CD14-positive monocyte (primary cell): ENCODE measurements at regions not wholly inside any gene's neighbourhood (a gene's known extent, or its start where the extent isn't known, plus 50 kb on each side); places are given as distances from the start of the nearest gene placed in this dataset.

Source experiments
- DNase-seq, 3 donors: peaks; one replicate each; pipeline ENCODE4 v3.0.0-alpha.2; 2011 to 2022
- H2AFZ ChIP-seq: 2 replicates; pipeline ENCODE4 v1.6.0; 2012; ENCODE audit warnings: mild to moderate bottlenecking, low read depth, low read length, inconsistent platforms; ENCODE audit not compliant: insufficient read depth, poor library complexity, severe bottlenecking
- H3K27ac ChIP-seq, 2 donors: 1 replicate in 1 of 2; 2 replicates in 1 of 2; pipeline ENCODE4 v1.5.1; 2012 to 2013; ENCODE audit warnings: low read length in 2 of 2, control low read depth in 1 of 2, inconsistent platforms in 1 of 2, low read depth in 1 of 2, mild to moderate bottlenecking in 1 of 2
- H3K27me3 ChIP-seq, 2 donors: one replicate each; pipeline versions ENCODE4 v1.6.0 to v1.6.1; 2011 to 2013; ENCODE audit warnings: low read length in 2 of 2; ENCODE audit not compliant: control insufficient read depth in 2 of 2, insufficient read depth in 2 of 2
- H3K36me3 ChIP-seq, 2 donors: replicated peaks in 1 of 2; 1 replicate in 1 of 2; 2 replicates in 1 of 2; pipeline versions ENCODE4 v1.5.1 to v1.6.1; 2012 to 2013; ENCODE audit warnings: low read length in 2 of 2, control low read depth in 1 of 2, inconsistent platforms in 1 of 2, mild to moderate bottlenecking in 1 of 2; ENCODE audit not compliant: insufficient read depth in 2 of 2, control insufficient read depth in 1 of 2
- H3K4me1 ChIP-seq, 2 donors: 1 replicate in 1 of 2; 2 replicates in 1 of 2; pipeline versions ENCODE4 v1.5.1 to v1.6.1; 2012 to 2013; ENCODE audit warnings: low read length in 2 of 2, control low read depth in 1 of 2, inconsistent platforms in 1 of 2, mild to moderate bottlenecking in 1 of 2, moderate library complexity in 1 of 2; ENCODE audit not compliant: insufficient read depth in 2 of 2, control insufficient read depth in 1 of 2
- H3K4me2 ChIP-seq: replicated peaks from 2 replicates; pipeline ENCODE3; 2012; ENCODE audit warnings: low read length, moderate library complexity, mild to moderate bottlenecking; ENCODE audit not compliant: poor library complexity, severe bottlenecking; ENCODE audit errors: extremely low read depth
- H3K4me3 ChIP-seq, 3 experiments: fragments of 200-600 bp in 1 of 3; sonication (generic) in 1 of 3; replicated peaks in 1 of 3; 1 replicate in 2 of 3; 2 replicates in 1 of 3; pipeline ENCODE4 v1.5.1; 2011 to 2013; ENCODE audit warnings: low read length in 3 of 3, mild to moderate bottlenecking in 3 of 3, control low read depth in 2 of 3, low read depth in 2 of 3, inconsistent platforms in 1 of 3, moderate library complexity in 1 of 3
- H3K79me2 ChIP-seq: 2 replicates; pipeline ENCODE4 v1.6.0; 2012; ENCODE audit warnings: mild to moderate bottlenecking, control low read depth, inconsistent platforms, low read length, moderate library complexity; ENCODE audit not compliant: insufficient read depth
- H3K9ac ChIP-seq: 2 replicates; pipeline ENCODE4 v1.6.0; 2017; ENCODE audit warnings: low read length, mild to moderate bottlenecking; ENCODE audit not compliant: insufficient read depth, poor library complexity, severe bottlenecking
- H3K9me3 ChIP-seq, 2 donors: replicated peaks in 1 of 2; 1 replicate in 1 of 2; 2 replicates in 1 of 2; pipeline versions ENCODE4 v1.5.1 to v1.6.1; 2012 to 2013; ENCODE audit warnings: low read length in 2 of 2, control low read depth in 1 of 2; ENCODE audit not compliant: control insufficient read depth in 1 of 2, insufficient read depth in 1 of 2
- H4K20me1 ChIP-seq: 2 replicates; pipeline ENCODE4 v1.6.0; 2012; ENCODE audit warnings: mild to moderate bottlenecking, low read length, control low read depth, moderate library complexity; ENCODE audit not compliant: insufficient read depth
- H3K27ac Mint-ChIP-seq, 7 donors: one replicate each; pipeline ENCODE4 v1.8.0; 2020; ENCODE audit warnings: mild to moderate bottlenecking in 7 of 7, mixed read lengths in 7 of 7, moderate library complexity in 6 of 7, inconsistent platforms in 2 of 7
- H3K27me3 Mint-ChIP-seq, 3 donors: one replicate each; pipeline ENCODE4 v1.8.0; 2021 to 2022; ENCODE audit warnings: low read depth in 3 of 3, mild to moderate bottlenecking in 3 of 3, mixed read lengths in 3 of 3, moderate library complexity in 3 of 3, inconsistent platforms in 1 of 3
- H3K36me3 Mint-ChIP-seq, 2 donors: one replicate each; pipeline ENCODE4 v1.8.0; 2020; ENCODE audit warnings: mixed read lengths in 2 of 2, inconsistent platforms in 1 of 2, mild to moderate bottlenecking in 1 of 2
- H3K4me1 Mint-ChIP-seq: one replicate; pipeline ENCODE4 v1.8.0; 2020; ENCODE audit warnings: mild to moderate bottlenecking, mixed read lengths
- H3K4me3 Mint-ChIP-seq, 2 donors: one replicate each; pipeline ENCODE4 v1.8.0; 2020; ENCODE audit warnings: mild to moderate bottlenecking in 2 of 2, mixed read lengths in 2 of 2, moderate library complexity in 1 of 2
- H3K9me3 Mint-ChIP-seq, 7 donors: one replicate each; pipeline ENCODE4 v1.8.0; 2020 to 2022; ENCODE audit warnings: mixed read lengths in 7 of 7, mild to moderate bottlenecking in 6 of 7, moderate library complexity in 6 of 7, inconsistent platforms in 2 of 7
- CTCF ChIP-seq: fragments of 200-600 bp; IDR thresholded peaks from one replicate; pipeline ENCODE4 v1.8.0; 2022; ENCODE audit warnings: antibody characterized with exemption, mild to moderate bottlenecking
- whole genome bisulfite sequencing: methylation state at CpG from one replicate; pipeline ENCODE4 v1.1.5; 2013; ENCODE audit warnings: missing lambda C conversion rate; ENCODE audit not compliant: insufficient coverage; 5-methylcytosine and 5-hydroxymethylcytosine counted together
- intact Hi-C, 2 donors: fragments of 100-400 bp; cut with micrococcal nuclease; formaldehyde crosslinking; loops; one replicate each; pipeline versions ENCODE4 v1.15.0 to v1.15.1; 2023

GRCh38 chr16:51731160-51731559, 580.1 kb upstream of the SALL1 start:
- intact Hi-C loops = no loop called here
- Histone ChIP-seq H3K9ac (no peak overlapping the region), H3K36me3 (no peaks in the 10 kb centered on the region), H3K27ac (no peak overlapping the region), H3K4me3 (no peak overlapping the region), H2AFZ (no peak overlapping the region), H3K27me3 (no peaks in the 10 kb centered on the region), H3K79me2 (no peaks in the 10 kb centered on the region), H3K4me2 (no peak overlapping the region), H3K4me1 (no peaks in the 10 kb centered on the region), H4K20me1 (no peaks in the 10 kb centered on the region), H3K9me3 (no peaks in the 10 kb centered on the region)
- Mint-ChIP-seq H3K4me3 (no peak overlapping the region), H3K4me1 (no peaks in the 10 kb centered on the region), H3K9me3 (peaks cover 0 to 2% (median 0%) of the 10 kb centered on the region in 7 donors), H3K27me3 (no peaks in the 10 kb centered on the region), H3K27ac (no peak overlapping the region), H3K36me3 (no peaks in the 10 kb centered on the region)
- WGBS = 60% methylated on average over 1 of the region's 4 CpGs
- no peak for DNase-seq
- TF ChIP-seq CTCF = no peak

GRCh38 chr16:51723036-51723724, 572.1 kb upstream of the SALL1 start:
- intact Hi-C loops = no loop called here
- H3K9ac ChIP-seq = no peak overlapping the region
- no peaks in the 10 kb centered on the region for H4K20me1 ChIP-seq
- no peaks in the 10 kb centered on the region for H3K4me1 Mint-ChIP-seq
- H3K79me2 ChIP-seq = no peaks in the 10 kb centered on the region
- H3K9me3 ChIP-seq = peaks cover 0 to 3% of the 10 kb centered on the region in 2 donors
- H3K36me3 Mint-ChIP-seq = no peaks in the 10 kb centered on the region
- H2AFZ ChIP-seq = no peak overlapping the region
- no peak overlapping the region for H3K27ac ChIP-seq
- H3K36me3 ChIP-seq = no peaks in the 10 kb centered on the region
- no peak overlapping the region for H3K4me3 Mint-ChIP-seq
- no peak overlapping the region for H3K4me3 ChIP-seq
- WGBS = 20% methylated on average over 3 of the region's 8 CpGs
- peaks cover 0 to 5% (median 0%) of the 10 kb centered on the region in 7 donors for H3K9me3 Mint-ChIP-seq
- no peak overlapping the region for H3K4me2 ChIP-seq
- H3K27me3 Mint-ChIP-seq = peaks cover 0 to 2% (median 0%) of the 10 kb centered on the region in 3 donors
- no peak overlapping the region for H3K27ac Mint-ChIP-seq
- no peak for TF ChIP-seq CTCF
- no peaks in the 10 kb centered on the region for H3K27me3 ChIP-seq
- DNase-seq = no peak
- no peaks in the 10 kb centered on the region for H3K4me1 ChIP-seq
